K562 (cell line): ENCODE measurements at regions not wholly inside any gene's neighbourhood (a gene's known extent, or its start where the extent isn't known, plus 50 kb on each side); places are given as distances from the start of the nearest gene placed in this dataset.
A peak's percentile ranks its signal among the peaks of the same experiment; 100 is the strongest.

Experiments used
- AFF1 ChIP-seq, 2 experiments: fragments of 450-650 bp; IDR thresholded peaks; 2 replicates each; pipeline ENCODE4 v1.6.1; 2018; ENCODE audit warnings: mild to moderate bottlenecking in 2 of 2, low read depth in 1 of 2; ENCODE audit not compliant: partially characterized antibody in 2 of 2
- BHLHE40 ChIP-seq: IDR thresholded peaks from 2 replicates; pipeline ENCODE4 v1.6.1; 2011; ENCODE audit warnings: low read length, improper control_type of control experiment
- BMI1 ChIP-seq: fragments of 150-350 bp; IDR thresholded peaks from 2 replicates; pipeline ENCODE4 v1.6.1; 2014; ENCODE audit warnings: low read length
- CREM ChIP-seq: IDR thresholded peaks from 2 replicates; pipeline ENCODE4 v1.6.1; 2014; ENCODE audit warnings: antibody characterized with exemption, low read depth
- MBD1 ChIP-seq: fragments of 250-450 bp; sonication (Bioruptor Pico); IDR thresholded peaks from 2 replicates; pipeline ENCODE4 v1.8.0; 2022; ENCODE audit warnings: inconsistent platforms
- MED1 ChIP-seq: sonication (generic); formaldehyde crosslinking; IDR thresholded peaks from 2 replicates; pipeline ENCODE4 v1.8.1; 2023; ENCODE audit warnings: missing genetic modification reagents, borderline replicate concordance
- NFE2 ChIP-seq: IDR thresholded peaks from 2 replicates; pipeline ENCODE4 v1.6.1; 2014; ENCODE audit warnings: antibody characterized with exemption, low read depth
- RB1 ChIP-seq: fragments of 450-650 bp; IDR thresholded peaks from 2 replicates; pipeline ENCODE4 v1.6.1; 2017; ENCODE audit warnings: low read depth, mild to moderate bottlenecking
- SIN3B ChIP-seq: fragments of 450-650 bp; IDR thresholded peaks from 2 replicates; pipeline ENCODE4 v1.6.1; 2017; ENCODE audit warnings: low read depth, mild to moderate bottlenecking, moderate library complexity
- SMARCB1 ChIP-seq: IDR thresholded peaks from 2 replicates; pipeline ENCODE4 v1.6.1; 2011; ENCODE audit warnings: improper control_type of control experiment, low read depth; ENCODE audit not compliant: insufficient read length
- SMARCC2 ChIP-seq: fragments of 450-650 bp; IDR thresholded peaks from 2 replicates; pipeline ENCODE4 v1.6.1; 2017; ENCODE audit warnings: antibody characterized with exemption, moderate library complexity, mild to moderate bottlenecking, low read depth
- TCFL5 ChIP-seq: fragments of 250-450 bp; sonication (Bioruptor Pico); conservative IDR thresholded peaks from 2 replicates; pipeline ENCODE4 v1.6.1; 2021; ENCODE audit warnings: mild to moderate bottlenecking, moderate library complexity, matching md5 sums
- ZC3H4 ChIP-seq: sonication (generic); formaldehyde crosslinking; IDR thresholded peaks from 2 replicates; pipeline ENCODE4 v1.9.0; 2021; ENCODE audit warnings: missing genetic modification reagents, borderline replicate concordance
- ZFPM2 ChIP-seq: fragments of 250-450 bp; sonication (Bioruptor Pico); IDR thresholded peaks from 2 replicates; pipeline ENCODE4 v1.5.1; 2022; ENCODE audit warnings: mild to moderate bottlenecking
- ZNF408 ChIP-seq: fragments of 250-450 bp; sonication (Bioruptor Pico); IDR thresholded peaks from 2 replicates; pipeline ENCODE4 v1.4.0; 2020; ENCODE audit warnings: low read depth, mild to moderate bottlenecking, moderate library complexity
- ZNF449 ChIP-seq: fragments of 250-450 bp; sonication (Bioruptor Pico); IDR thresholded peaks from 2 replicates; pipeline ENCODE4 v1.8.0; 2022; ENCODE audit warnings: moderate library complexity, mild to moderate bottlenecking, inconsistent platforms
- ZNF518B ChIP-seq: fragments of 250-450 bp; sonication (Bioruptor Pico); IDR thresholded peaks from 2 replicates; pipeline ENCODE4 v1.5.0; 2021; ENCODE audit warnings: mild to moderate bottlenecking, moderate library complexity
- ZNF79 ChIP-seq: fragments of 250-450 bp; sonication (Bioruptor Pico); IDR thresholded peaks from 2 replicates; pipeline ENCODE4 v1.4.0; 2020; ENCODE audit warnings: low read depth, mild to moderate bottlenecking, moderate library complexity

- TF ChIP-seq ZC3H4 (no peak), ZNF518B (CRISPR knock-in tag) (no peak), TCFL5 (CRISPR knock-in tag) (no peak), NFE2 (peak; percentile 55), MED1 (CRISPR knock-in tag) (no peak), MBD1 (CRISPR knock-in tag) (no peak), SMARCB1 (no peak), ZNF408 (CRISPR knock-in tag) (no peak), RB1 (0 out of 2 replicates have a peak, but pooled peaks have one; percentile 22), CREM (peak; percentile 54), SIN3B (no peak), ZNF449 (CRISPR knock-in tag) (no peak), ZFPM2 (CRISPR knock-in tag) (no peak), BHLHE40 (no peak), SMARCC2 (no peak; the same call in 1 of the 2 replicates), BMI1 (no peak), ZNF79 (CRISPR knock-in tag) (no peak), AFF1 (IDR thresholded peaks at IDR 0.05; ENCODE audit: low read depth in 1 of 2, partially characterized antibody in 2 of 2) (no peak)
These were observed 104.5 kb downstream of the TDRD15 start (continued) for GRCh38 chr2:21228041-21228895.
